ENCODE measurements at regions not wholly inside any gene's neighbourhood (a gene's known extent, or its start where the extent isn't known, plus 50 kb on each side); places are given as distances from the start of the nearest gene placed in this dataset.
A peak's percentile ranks its signal among the peaks of the same experiment; 100 is the strongest.

DNA sequence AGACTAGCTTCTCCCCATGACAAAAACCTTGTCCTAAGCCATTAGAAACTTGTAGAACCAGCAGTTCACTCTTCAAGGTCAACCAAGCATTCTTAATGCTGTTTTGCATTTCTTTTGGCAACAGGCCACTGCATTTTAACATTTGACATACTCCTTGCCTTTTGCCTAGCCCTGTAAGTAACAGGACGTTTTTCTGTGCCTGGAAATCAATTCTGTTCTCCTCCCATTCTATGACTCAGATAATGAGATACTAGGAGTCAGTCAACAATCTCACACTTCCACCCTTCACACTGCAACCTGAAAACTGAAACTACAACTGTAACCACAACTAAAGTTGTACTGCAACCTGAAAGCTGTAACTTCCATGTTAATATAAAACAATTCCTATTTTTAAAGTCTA is 268.7 kb downstream of the MZT1 start:
- Histone ChIP-seq H3K4me1 (ENCODE audit: control insufficient read depth, insufficient read depth, low read length) (no peaks in the 10 kb centered on the region), H3K4me3 (ENCODE audit: low read length) (no peak overlapping the region), H3K36me3 (ENCODE audit: control insufficient read depth, insufficient read depth, low read length) (no peaks in the 10 kb centered on the region), H3K27ac (ENCODE audit: low read length) (no peak overlapping the region), H3K9me3 (ENCODE audit: control insufficient read depth, low read depth, low read length) (no peaks in the 10 kb centered on the region), H3K27me3 (ENCODE audit: control insufficient read depth, insufficient read depth, low read length) (no peaks in the 10 kb centered on the region)
- DNase-seq, result no peak
- no CpG with 5 or more reads among the region's 1 CpG for WGBS (ENCODE audit: insufficient coverage, low lambda C conversion rate)

DNA sequence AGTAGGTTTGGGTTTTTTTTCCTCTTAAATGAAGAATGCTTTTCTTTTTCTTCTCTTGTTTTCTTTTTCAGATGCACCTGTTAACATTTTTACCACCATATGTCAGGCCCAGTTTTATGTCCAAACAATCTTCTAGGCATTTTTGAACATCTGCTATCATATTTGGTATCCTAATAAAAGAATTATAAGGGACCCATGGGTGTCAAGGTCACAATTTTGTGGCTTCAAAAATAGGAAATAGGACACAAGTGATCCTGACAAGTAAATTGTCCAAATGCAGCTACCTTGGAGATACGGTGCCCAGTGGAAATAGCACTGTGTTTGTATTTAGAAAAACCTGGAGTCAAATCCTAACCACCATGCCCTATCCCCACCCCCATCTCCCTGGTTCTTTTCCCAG is 270.3 kb downstream of the MZT1 start:
- Histone ChIP-seq H3K9me3 (ENCODE audit: control insufficient read depth, low read depth, low read length) (no peaks in the 10 kb centered on the region), H3K27me3 (ENCODE audit: control insufficient read depth, insufficient read depth, low read length) (no peaks in the 10 kb centered on the region), H3K27ac (ENCODE audit: low read length) (no peak overlapping the region), H3K4me1 (ENCODE audit: control insufficient read depth, insufficient read depth, low read length) (no peaks in the 10 kb centered on the region), H3K36me3 (ENCODE audit: control insufficient read depth, insufficient read depth, low read length) (no peaks in the 10 kb centered on the region), H3K4me3 (ENCODE audit: low read length) (no peak overlapping the region)
- no peak for DNase-seq
- WGBS (ENCODE audit: insufficient coverage, low lambda C conversion rate), result no CpG with 5 or more reads among the region's 1 CpG

DNA sequence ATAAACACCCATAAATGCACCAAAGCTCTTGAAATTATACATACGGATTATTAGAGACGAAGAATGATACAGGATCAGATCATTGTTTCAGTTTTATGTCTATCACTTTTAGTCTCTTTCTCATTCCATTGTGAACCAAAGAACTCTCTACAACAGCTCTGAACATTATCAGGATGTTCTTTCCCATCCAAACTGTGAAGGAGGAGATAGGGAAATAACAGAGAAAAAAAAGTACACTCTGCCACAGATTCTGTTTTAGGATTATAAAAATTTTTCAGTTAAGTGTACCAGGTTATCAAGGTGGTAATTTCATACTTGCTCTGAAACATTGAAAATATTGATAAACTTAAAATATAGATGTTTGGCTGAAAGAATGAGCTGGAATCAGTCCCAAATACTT is 270.9 kb downstream of the MZT1 start:
- no peak overlapping the region for H3K27ac ChIP-seq (ENCODE audit: low read length)
- no peak for DNase-seq
- WGBS (ENCODE audit: insufficient coverage, low lambda C conversion rate), result 0% methylated on average over 1 of the region's 2 CpGs

DNA sequence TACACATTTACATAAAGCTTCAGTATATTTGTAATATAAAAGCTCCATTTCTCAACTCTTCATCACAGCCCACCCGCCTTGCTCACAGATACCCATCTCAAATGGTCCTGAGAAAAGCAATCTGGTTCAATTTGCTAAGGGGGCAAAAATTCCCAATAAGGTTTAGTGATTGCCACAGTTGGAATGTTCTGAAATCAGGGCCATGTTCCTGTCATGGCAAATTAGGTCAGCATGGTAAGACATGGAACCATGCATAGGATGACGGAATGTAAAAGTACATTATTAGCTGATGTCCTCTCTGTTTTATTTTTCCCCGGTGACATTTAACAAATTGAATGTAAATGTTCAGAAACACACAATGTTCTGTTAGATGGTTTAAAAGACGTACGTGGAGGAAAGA is 274.3 kb downstream of the MZT1 start:
- WGBS (ENCODE audit: insufficient coverage, low lambda C conversion rate), result 89% methylated on average over 3 of the region's 5 CpGs
- Histone ChIP-seq H3K4me1 (ENCODE audit: control insufficient read depth, insufficient read depth, low read length) (no peaks in the 10 kb centered on the region), H3K27me3 (ENCODE audit: control insufficient read depth, insufficient read depth, low read length) (no peaks in the 10 kb centered on the region), H3K27ac (ENCODE audit: low read length) (no peak overlapping the region), H3K4me3 (ENCODE audit: low read length) (no peak overlapping the region), H3K9me3 (ENCODE audit: control insufficient read depth, low read depth, low read length) (no peaks in the 10 kb centered on the region), H3K36me3 (ENCODE audit: control insufficient read depth, insufficient read depth, low read length) (no peaks in the 10 kb centered on the region)
- no peak for DNase-seq

More for the DNA sequence above, 270.9 kb downstream of the MZT1 start:
- H3K4me1 ChIP-seq (ENCODE audit: control insufficient read depth, insufficient read depth, low read length), result no peaks in the 10 kb centered on the region
- no peaks in the 10 kb centered on the region for H3K27me3 ChIP-seq (ENCODE audit: control insufficient read depth, insufficient read depth, low read length)
- H3K4me3 ChIP-seq (ENCODE audit: low read length), result no peak overlapping the region
- no peaks in the 10 kb centered on the region for H3K36me3 ChIP-seq (ENCODE audit: control insufficient read depth, insufficient read depth, low read length)
- H3K9me3 ChIP-seq (ENCODE audit: control insufficient read depth, low read depth, low read length), result no peaks in the 10 kb centered on the region

DNA sequence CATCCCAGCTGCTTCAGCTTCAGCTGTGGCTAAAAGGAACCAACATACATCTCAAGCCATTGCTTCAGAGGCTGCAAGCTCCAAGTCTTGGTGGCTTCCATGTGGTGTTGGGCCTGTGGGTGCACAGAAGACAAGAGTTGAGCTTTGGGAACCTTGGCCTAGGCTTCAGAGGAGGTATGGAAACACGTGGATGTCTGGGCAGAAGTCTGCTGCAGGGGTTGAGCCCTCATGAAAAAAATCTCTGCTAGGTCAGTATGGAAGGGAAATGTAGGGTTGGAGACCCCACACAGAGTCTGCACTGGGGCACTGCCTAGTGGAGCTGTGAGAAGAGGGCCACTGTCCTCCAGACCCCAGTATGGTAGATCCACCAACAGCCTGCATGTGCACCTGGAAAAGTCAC is 279.3 kb downstream of the MZT1 start:
- WGBS (ENCODE audit: insufficient coverage, low lambda C conversion rate), result no CpG with 5 or more reads among the region's 1 CpG
- H3K27ac ChIP-seq (ENCODE audit: low read length), result no peak overlapping the region

DNA sequence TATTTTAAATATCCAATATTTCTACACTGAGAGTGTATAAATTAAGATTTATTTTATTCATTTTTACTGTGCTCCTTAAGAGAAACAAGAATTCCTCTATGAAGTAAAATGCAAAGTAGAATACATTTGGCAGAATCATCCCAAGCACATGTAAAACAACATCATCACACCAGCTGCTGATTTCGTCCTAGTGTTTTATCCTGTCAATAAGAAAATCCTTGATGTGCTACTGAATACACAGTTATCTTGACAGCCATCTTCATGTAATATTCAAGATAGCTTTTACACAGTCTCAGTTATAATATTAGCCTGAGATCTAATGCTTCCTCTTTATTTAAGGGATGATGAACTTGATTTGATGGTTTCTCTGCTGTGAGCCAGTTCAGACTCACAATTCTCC is 282.4 kb downstream of the MZT1 start:
- Histone ChIP-seq H3K4me1 (ENCODE audit: control insufficient read depth, insufficient read depth, low read length) (no peaks in the 10 kb centered on the region), H3K36me3 (ENCODE audit: control insufficient read depth, insufficient read depth, low read length) (no peaks in the 10 kb centered on the region), H3K27ac (ENCODE audit: low read length) (no peak overlapping the region), H3K27me3 (ENCODE audit: control insufficient read depth, insufficient read depth, low read length) (no peaks in the 10 kb centered on the region), H3K4me3 (ENCODE audit: low read length) (no peak overlapping the region), H3K9me3 (ENCODE audit: control insufficient read depth, low read depth, low read length) (no peaks in the 10 kb centered on the region)
- no CpG with 5 or more reads among the region's 1 CpG for WGBS (ENCODE audit: insufficient coverage, low lambda C conversion rate)
- DNase-seq, result no peak

More for the DNA sequence above, 279.3 kb downstream of the MZT1 start:
- Histone ChIP-seq H3K9me3 (ENCODE audit: control insufficient read depth, low read depth, low read length) (no peaks in the 10 kb centered on the region), H3K27me3 (ENCODE audit: control insufficient read depth, insufficient read depth, low read length) (no peaks in the 10 kb centered on the region), H3K4me3 (ENCODE audit: low read length) (no peak overlapping the region), H3K36me3 (ENCODE audit: control insufficient read depth, insufficient read depth, low read length) (no peaks in the 10 kb centered on the region), H3K4me1 (ENCODE audit: control insufficient read depth, insufficient read depth, low read length) (no peaks in the 10 kb centered on the region)
- DNase-seq, result no peak

DNA sequence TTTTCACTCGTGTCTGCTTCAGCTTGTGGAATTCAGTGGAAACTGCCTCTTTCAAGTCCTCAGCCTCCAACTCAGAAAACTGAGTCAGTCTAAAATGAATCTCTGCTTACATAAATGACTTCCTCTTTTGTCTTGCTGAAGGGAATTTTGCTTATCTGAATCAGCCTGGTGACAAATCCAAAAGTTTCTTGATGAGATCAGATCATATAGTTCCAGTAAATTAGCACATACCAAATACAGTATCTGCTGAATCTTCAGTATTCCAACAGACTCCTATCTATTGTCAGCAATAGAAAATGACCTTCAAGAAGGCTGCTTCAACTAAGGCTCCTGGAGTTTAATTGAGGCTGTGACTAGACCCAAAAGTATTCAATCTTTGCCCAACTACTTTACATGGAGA is 290.0 kb downstream of the MZT1 start:
- H3K27me3 ChIP-seq (ENCODE audit: control insufficient read depth, insufficient read depth, low read length), result no peaks in the 10 kb centered on the region
- no peaks in the 10 kb centered on the region for H3K36me3 ChIP-seq (ENCODE audit: control insufficient read depth, insufficient read depth, low read length)
- H3K4me3 ChIP-seq (ENCODE audit: low read length), result no peak overlapping the region
- WGBS (ENCODE audit: insufficient coverage, low lambda C conversion rate), result 33% methylated on average over 1 of the region's 1 CpG
- H3K9me3 ChIP-seq (ENCODE audit: control insufficient read depth, low read depth, low read length), result no peaks in the 10 kb centered on the region
- DNase-seq, result no peak
- H3K4me1 ChIP-seq (ENCODE audit: control insufficient read depth, insufficient read depth, low read length), result no peaks in the 10 kb centered on the region
- H3K27ac ChIP-seq (ENCODE audit: low read length), result no peak overlapping the region

DNA sequence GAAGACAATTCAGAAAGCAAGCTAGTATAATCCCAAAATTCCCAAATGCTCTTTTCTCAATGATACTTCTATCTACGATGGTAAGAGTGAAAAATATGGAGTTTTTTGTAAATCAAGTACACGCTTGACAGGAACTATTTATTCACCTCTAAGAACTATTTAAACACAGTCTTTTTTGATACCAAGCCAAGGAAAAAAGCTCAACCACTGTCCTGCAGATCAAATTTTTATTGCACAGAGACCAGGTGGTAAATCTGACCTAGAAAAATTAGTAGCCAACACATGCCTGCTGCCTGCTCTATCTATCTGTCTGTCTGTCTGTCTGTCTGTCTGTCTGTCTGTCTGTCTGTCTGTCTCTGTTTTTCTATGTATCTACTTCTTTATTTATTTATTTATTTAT is 292.2 kb downstream of the MZT1 start:
- DNase-seq, result no peak
- no CpG with 5 or more reads among the region's 2 CpGs for WGBS (ENCODE audit: insufficient coverage, low lambda C conversion rate)
- H3K27ac ChIP-seq (ENCODE audit: low read length), result no peak overlapping the region
- no peaks in the 10 kb centered on the region for H3K9me3 ChIP-seq (ENCODE audit: control insufficient read depth, low read depth, low read length)
- H3K4me1 ChIP-seq (ENCODE audit: control insufficient read depth, insufficient read depth, low read length), result no peaks in the 10 kb centered on the region
- no peaks in the 10 kb centered on the region for H3K27me3 ChIP-seq (ENCODE audit: control insufficient read depth, insufficient read depth, low read length)
- no peaks in the 10 kb centered on the region for H3K36me3 ChIP-seq (ENCODE audit: control insufficient read depth, insufficient read depth, low read length)
- H3K4me3 ChIP-seq (ENCODE audit: low read length), result no peak overlapping the region

DNA sequence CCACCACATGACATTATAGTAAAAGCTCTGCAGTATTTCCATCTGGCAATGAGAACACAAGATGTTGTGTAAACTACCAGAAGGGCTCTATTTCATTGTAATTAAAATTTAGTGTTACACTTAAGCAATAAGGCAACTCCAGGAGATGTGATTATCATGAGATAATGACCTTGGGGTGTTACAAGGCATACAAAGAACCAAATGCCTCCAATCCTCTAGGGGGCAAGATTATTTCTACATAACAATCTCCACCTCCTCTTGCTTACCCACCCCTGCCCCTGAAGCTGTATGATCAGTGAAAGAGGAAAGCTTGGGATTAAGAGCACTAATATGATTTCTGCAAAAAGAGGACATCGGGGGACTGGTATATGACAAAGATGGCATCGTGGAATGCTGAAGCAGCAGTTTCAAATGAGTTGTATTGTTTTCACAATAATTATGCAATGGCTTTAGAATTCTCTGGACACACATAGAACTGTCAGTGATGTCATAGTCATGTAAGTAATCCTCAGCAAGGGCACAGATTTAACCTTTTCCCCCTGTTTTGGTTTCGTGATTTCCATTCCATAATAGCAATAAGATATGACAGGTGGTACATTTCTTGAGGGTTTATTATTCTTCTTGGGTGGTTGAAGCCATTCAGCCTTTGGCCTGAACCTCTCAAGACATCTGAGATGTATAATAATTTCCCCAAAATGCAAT is 295.3 kb downstream of the MZT1 start:
- peak in 1 of 2 donors; percentile 2 for DNase-seq
- H3K4me1 ChIP-seq (ENCODE audit: control insufficient read depth, insufficient read depth, low read length), result no peaks in the 10 kb centered on the region
- no peaks in the 10 kb centered on the region for H3K9me3 ChIP-seq (ENCODE audit: control insufficient read depth, low read depth, low read length)
- H3K27ac ChIP-seq (ENCODE audit: low read length), result no peak overlapping the region
- H3K4me3 ChIP-seq (ENCODE audit: low read length), result no peak overlapping the region
- H3K27me3 ChIP-seq (ENCODE audit: control insufficient read depth, insufficient read depth, low read length), result no peaks in the 10 kb centered on the region
- no CpG with 5 or more reads among the region's 3 CpGs for WGBS (ENCODE audit: insufficient coverage, low lambda C conversion rate)
- no peaks in the 10 kb centered on the region for H3K36me3 ChIP-seq (ENCODE audit: control insufficient read depth, insufficient read depth, low read length)

DNA sequence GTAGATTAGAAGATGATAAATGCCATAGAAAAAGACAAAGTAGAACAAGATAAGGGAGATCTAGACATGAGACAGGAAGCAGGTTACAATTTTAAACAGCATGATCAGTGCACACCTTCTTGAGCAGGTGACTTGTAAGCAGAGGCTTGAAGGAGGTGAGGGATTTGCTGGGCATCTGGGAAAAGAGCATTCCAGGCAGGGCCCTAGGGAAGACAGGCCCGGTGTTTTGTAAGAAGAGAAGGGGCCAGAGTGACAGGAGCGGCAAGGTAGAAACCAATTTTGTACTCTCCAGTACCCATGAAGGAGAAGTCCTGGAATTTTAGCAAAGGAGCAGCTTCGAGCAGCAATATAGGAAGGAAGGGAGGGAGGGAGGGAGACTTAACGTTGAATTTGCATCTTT is 296.5 kb downstream of the MZT1 start:
- no peak for DNase-seq
- no peaks in the 10 kb centered on the region for H3K36me3 ChIP-seq (ENCODE audit: control insufficient read depth, insufficient read depth, low read length)
- no peaks in the 10 kb centered on the region for H3K4me1 ChIP-seq (ENCODE audit: control insufficient read depth, insufficient read depth, low read length)
- H3K27me3 ChIP-seq (ENCODE audit: control insufficient read depth, insufficient read depth, low read length), result no peaks in the 10 kb centered on the region
- no peak overlapping the region for H3K4me3 ChIP-seq (ENCODE audit: low read length)
- no peak overlapping the region for H3K27ac ChIP-seq (ENCODE audit: low read length)
- H3K9me3 ChIP-seq (ENCODE audit: control insufficient read depth, low read depth, low read length), result no peaks in the 10 kb centered on the region
- WGBS (ENCODE audit: insufficient coverage, low lambda C conversion rate), result 40% methylated on average over 1 of the region's 4 CpGs

DNA sequence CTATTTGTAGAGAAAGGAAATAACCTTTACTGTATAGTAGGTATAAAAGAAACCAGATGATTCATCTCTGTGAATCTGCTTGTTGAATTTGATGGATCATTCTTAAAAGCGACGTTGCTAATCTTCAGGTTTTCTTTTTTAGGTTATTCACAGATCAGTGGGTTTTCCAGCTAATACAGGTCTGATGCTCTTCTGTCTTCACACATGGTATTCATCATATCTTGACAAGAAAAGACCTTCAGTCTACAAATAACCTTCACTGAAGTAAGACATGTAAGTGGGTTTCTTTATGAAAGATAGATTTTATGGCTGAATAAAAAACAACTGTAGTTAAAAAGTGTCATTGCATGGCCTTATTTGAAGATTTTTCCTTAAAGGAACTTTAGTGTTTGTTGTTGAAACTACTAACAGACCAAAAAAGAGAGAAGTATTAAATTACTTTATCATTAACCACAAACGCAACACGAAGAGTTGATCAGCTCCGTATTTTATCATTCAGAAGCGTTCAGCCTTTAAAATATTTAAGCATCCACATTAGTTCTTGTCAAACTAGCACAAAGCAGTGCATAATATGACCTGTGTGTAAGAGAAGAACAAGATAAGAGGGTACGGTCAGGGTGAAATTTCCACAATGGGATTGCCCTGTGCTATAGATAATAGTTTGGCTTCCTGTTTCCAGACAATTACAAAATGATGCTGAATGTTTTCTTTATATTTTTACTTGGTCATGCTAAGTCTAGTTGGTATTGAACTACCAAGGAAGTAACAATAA is 299.5 kb downstream of the MZT1 start:
- Histone ChIP-seq H3K36me3 (ENCODE audit: control insufficient read depth, insufficient read depth, low read length) (no peaks in the 10 kb centered on the region), H3K9me3 (ENCODE audit: control insufficient read depth, low read depth, low read length) (no peaks in the 10 kb centered on the region), H3K4me3 (ENCODE audit: low read length) (no peak overlapping the region), H3K27ac (ENCODE audit: low read length) (no peak overlapping the region), H3K27me3 (ENCODE audit: control insufficient read depth, insufficient read depth, low read length) (no peaks in the 10 kb centered on the region), H3K4me1 (ENCODE audit: control insufficient read depth, insufficient read depth, low read length) (no peaks in the 10 kb centered on the region)
- no peak for DNase-seq
- no CpG with 5 or more reads among the region's 7 CpGs for WGBS (ENCODE audit: insufficient coverage, low lambda C conversion rate)

All from large intestine (tissue), 3 donors.